NT2/D1 (cell line): ENCODE measurements at regions not wholly inside any gene's neighbourhood (a gene's known extent, or its start where the extent isn't known, plus 50 kb on each side); places are given as distances from the start of the nearest gene placed in this dataset.

Experiments
- DNase-seq: peaks from one replicate; pipeline ENCODE4 v3.0.0-alpha.2; 2011; ENCODE audit warnings: low read depth, low spot score
- H3K27me3 ChIP-seq: 2 replicates; pipeline ENCODE4 v1.6.0; 2011; ENCODE audit warnings: mild to moderate bottlenecking; ENCODE audit not compliant: insufficient read length, insufficient read depth
- H3K36me3 ChIP-seq: 2 replicates; pipeline ENCODE4 v1.6.1; 2011; ENCODE audit warnings: mild to moderate bottlenecking, low read length, mixed read lengths; ENCODE audit not compliant: insufficient read depth, insufficient read length
- H3K4me1 ChIP-seq: 2 replicates; pipeline ENCODE4 v1.5.1; 2011; ENCODE audit not compliant: insufficient read depth, insufficient read length
- H3K4me3 ChIP-seq: 2 replicates; pipeline ENCODE4 v1.5.1; 2011; ENCODE audit warnings: low read depth; ENCODE audit not compliant: insufficient read length
- H3K9ac ChIP-seq: 2 replicates; pipeline ENCODE4 v1.6.0; 2011; ENCODE audit warnings: low read depth; ENCODE audit not compliant: insufficient read length
- H3K9me3 ChIP-seq: 2 replicates; pipeline ENCODE4 v1.5.1; 2011; ENCODE audit warnings: mild to moderate bottlenecking, low read length; ENCODE audit not compliant: insufficient read depth
- SUZ12 ChIP-seq: IDR thresholded peaks from 2 replicates; pipeline ENCODE4 v1.6.1; 2011; ENCODE audit not compliant: insufficient read length, insufficient read depth; ENCODE audit errors: extremely low read depth
- YY1 ChIP-seq: IDR thresholded peaks from 2 replicates; pipeline ENCODE4 v1.6.1; 2011; ENCODE audit not compliant: insufficient read length, insufficient read depth
- ZNF274 ChIP-seq: IDR thresholded peaks from 2 replicates; pipeline ENCODE4 v1.6.1; 2011; ENCODE audit warnings: mild to moderate bottlenecking, low read depth, low read length

GRCh38 chr2:156164091-156164720, 168.3 kb downstream of the NR4A2 start:
- no peaks in the 10 kb centered on the region for H3K4me1 ChIP-seq
- no peaks in the 10 kb centered on the region for H3K9me3 ChIP-seq
- no peaks in the 10 kb centered on the region for H3K36me3 ChIP-seq
- H3K9ac ChIP-seq, result no peak overlapping the region
- DNase-seq, result no peak
- H3K27me3 ChIP-seq, result no peaks in the 10 kb centered on the region
- no peak overlapping the region for H3K4me3 ChIP-seq
- TF ChIP-seq SUZ12, result no peak
- no peak for TF ChIP-seq ZNF274
- no peak for TF ChIP-seq YY1

DNA sequence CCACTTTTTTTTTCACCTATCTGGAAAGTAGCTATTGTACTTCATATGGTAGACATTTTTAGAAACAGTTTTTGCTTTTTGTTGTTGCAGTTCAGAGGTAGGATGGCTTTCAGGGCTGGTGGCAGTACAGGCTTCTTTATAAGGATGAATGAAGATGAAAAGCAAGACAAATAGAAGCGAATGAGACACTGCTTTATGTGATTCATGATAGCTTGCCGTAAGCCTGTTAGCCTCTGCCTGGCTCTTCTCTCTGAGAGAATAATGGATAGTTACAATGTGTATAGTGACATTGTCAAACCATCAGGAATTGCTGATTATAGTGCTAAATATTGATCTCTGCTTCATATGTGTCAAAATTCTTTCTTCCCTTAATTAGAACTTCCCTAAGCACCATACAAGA, 173.7 kb downstream of the NR4A2 start:
- no peaks in the 10 kb centered on the region for H3K9me3 ChIP-seq
- no peak overlapping the region for H3K9ac ChIP-seq
- no peaks in the 10 kb centered on the region for H3K4me1 ChIP-seq
- H3K36me3 ChIP-seq, result no peaks in the 10 kb centered on the region
- no peaks in the 10 kb centered on the region for H3K27me3 ChIP-seq
- H3K4me3 ChIP-seq, result no peak overlapping the region
- DNase-seq, result no peak
- TF ChIP-seq ZNF274 (no peak), YY1 (no peak), SUZ12 (no peak)

DNA sequence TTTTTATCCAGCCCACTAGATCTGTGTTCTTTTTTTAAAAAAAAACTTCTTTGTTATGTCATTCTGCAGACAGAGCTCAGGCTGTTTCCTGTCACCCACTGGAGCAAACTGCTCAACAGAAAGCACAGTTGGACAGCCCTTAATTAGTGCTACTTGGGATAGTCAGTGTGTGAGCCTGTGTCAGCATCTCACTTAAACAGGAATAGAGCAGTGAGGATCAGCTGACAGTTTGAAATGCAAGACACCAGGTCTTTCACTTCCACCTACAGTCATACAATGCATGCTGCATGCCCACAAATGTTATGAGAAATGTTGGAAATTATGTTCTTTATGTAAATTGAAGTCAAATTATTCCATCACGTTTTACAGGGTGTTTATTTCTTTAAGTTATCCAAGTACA, 174.9 kb downstream of the NR4A2 start:
- Histone ChIP-seq H3K36me3 (no peaks in the 10 kb centered on the region), H3K9ac (no peak overlapping the region), H3K4me3 (no peak overlapping the region), H3K27me3 (no peaks in the 10 kb centered on the region), H3K9me3 (no peaks in the 10 kb centered on the region), H3K4me1 (no peaks in the 10 kb centered on the region)
- DNase-seq, result no peak
- no peak for TF ChIP-seq SUZ12

DNA sequence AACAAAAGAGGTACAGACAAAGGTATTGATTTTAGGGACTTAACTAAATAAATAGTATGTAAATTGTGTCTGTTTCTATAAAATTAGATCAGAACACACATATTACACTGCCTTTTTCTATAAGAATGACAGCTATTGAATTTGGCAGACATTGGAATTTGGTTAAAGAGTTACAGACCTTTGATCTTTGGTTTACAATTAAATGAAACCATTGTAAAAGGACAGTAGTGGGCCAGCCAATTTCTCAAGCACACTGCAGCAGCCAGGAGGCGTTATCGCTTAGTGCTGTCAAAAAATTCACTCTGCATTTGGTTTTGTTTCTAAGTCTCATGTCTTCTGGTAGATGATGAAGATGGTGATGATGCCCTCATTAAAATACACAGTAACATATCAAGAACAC, 175.9 kb downstream of the NR4A2 start:
- no peak overlapping the region for H3K9ac ChIP-seq
- H3K4me3 ChIP-seq, result no peak overlapping the region
- H3K4me1 ChIP-seq, result no peaks in the 10 kb centered on the region
- no peaks in the 10 kb centered on the region for H3K9me3 ChIP-seq
- no peaks in the 10 kb centered on the region for H3K27me3 ChIP-seq
- TF ChIP-seq ZNF274, result no peak
- TF ChIP-seq YY1, result no peak
- TF ChIP-seq SUZ12, result no peak
- no peak for DNase-seq
- no peaks in the 10 kb centered on the region for H3K36me3 ChIP-seq

- Histone ChIP-seq H3K9me3 (no peaks in the 10 kb centered on the region), H3K4me1 (no peaks in the 10 kb centered on the region), H3K9ac (no peak overlapping the region), H3K27me3 (no peaks in the 10 kb centered on the region), H3K4me3 (no peak overlapping the region), H3K36me3 (no peaks in the 10 kb centered on the region)
- DNase-seq, result no peak
- TF ChIP-seq YY1, result no peak
- TF ChIP-seq SUZ12, result no peak
- TF ChIP-seq ZNF274, result no peak
Measured at GRCh38 chr2:156155319-156155718, 177.2 kb downstream of the NR4A2 start.

GRCh38 chr2:156151351-156151750, 181.2 kb downstream of the NR4A2 start:
- Histone ChIP-seq H3K27me3 (no peaks in the 10 kb centered on the region), H3K4me3 (no peak overlapping the region), H3K9ac (no peak overlapping the region), H3K9me3 (no peaks in the 10 kb centered on the region), H3K4me1 (no peaks in the 10 kb centered on the region), H3K36me3 (no peaks in the 10 kb centered on the region)
- TF ChIP-seq ZNF274, result no peak
- no peak for TF ChIP-seq YY1
- TF ChIP-seq SUZ12, result no peak
- no peak for DNase-seq

DNA sequence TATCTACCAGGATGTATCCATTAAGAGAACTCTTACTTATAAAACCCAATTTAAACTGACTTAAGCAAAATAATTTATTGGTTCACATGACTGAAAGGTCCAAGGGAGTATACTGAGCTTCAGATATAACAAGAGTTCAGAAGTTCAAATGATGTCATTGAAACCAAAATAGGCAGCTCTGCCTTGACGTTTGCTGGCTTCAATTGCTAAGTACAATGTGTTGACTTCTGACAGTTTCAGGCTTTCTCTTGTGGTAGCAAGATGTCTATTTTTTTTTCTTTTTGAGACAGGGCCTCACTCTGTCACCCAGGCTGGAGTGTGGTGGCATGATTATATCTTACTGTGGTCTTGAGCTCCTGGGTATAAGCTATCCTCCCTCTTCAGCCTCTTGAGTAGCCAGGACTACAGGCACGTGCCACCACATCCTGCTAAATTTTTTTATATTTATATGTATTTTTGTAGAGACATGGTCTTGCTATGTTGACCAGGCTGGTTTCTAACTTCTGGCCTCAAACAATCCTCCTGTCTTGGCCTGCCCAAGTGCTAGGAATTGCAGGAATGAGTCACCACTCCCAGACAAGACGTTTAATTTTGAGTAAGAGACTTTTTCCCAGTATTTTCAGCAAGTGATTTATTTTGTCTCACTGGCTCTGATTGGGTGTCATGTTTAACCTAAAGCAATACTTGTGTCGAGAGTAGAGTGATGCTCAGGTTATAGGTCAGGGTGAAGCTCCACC, 184.8 kb downstream of the NR4A2 start:
- TF ChIP-seq ZNF274 (no peak), SUZ12 (no peak), YY1 (no peak)
- no peak for DNase-seq
- no peaks in the 10 kb centered on the region for H3K27me3 ChIP-seq
- H3K9me3 ChIP-seq, result no peaks in the 10 kb centered on the region
- H3K36me3 ChIP-seq, result no peaks in the 10 kb centered on the region
- H3K4me1 ChIP-seq, result no peaks in the 10 kb centered on the region
- H3K9ac ChIP-seq, result no peak overlapping the region
- no peak overlapping the region for H3K4me3 ChIP-seq
